Colon (tissue), 2 donors: ENCODE measurements at regions not wholly inside any gene's neighbourhood (a gene's known extent, or its start where the extent isn't known, plus 50 kb on each side); places are given as distances from the start of the nearest gene placed in this dataset.

Experiments used
- FAIRE-seq: peaks from 2 replicates; lab custom pipeline; 2012; peaks lifted over from hg19 to GRCh38; lab: Jason Lieb, UNC
- donor health status: control.
- donor health status: control.

- no peak for FAIRE-seq
Observed at GRCh38 chr15:94769089-94769488, 537.7 kb downstream of the MCTP2 start.

DNA sequence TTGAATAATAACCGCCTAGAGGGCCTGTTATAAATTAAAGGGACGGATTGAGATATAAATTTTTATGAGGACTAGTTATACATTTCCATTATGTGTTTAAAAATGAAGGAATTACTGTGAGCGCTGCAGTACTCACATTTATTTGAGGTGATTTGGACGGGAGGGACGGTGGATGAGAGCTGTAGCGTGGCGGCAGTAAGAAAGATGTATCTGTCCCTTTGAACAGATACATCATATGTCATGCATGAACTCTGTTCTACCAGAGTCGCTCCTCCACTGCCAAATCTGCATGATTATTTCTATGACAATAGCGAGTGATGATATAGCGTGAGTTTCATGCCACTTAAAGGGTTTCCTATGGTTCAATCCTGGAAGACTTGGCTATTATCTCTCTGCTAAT is 538.8 kb downstream of the MCTP2 start:
- no peak for FAIRE-seq

- no peak for FAIRE-seq
Observed at GRCh38 chr15:94777037-94777436, 545.7 kb downstream of the MCTP2 start.

GRCh38 chr15:94778840-94779239 is 547.5 kb downstream of the MCTP2 start:
- FAIRE-seq, result no peak

GRCh38 chr15:94780166-94780565 is 548.8 kb downstream of the MCTP2 start:
- FAIRE-seq, result no peak

DNA sequence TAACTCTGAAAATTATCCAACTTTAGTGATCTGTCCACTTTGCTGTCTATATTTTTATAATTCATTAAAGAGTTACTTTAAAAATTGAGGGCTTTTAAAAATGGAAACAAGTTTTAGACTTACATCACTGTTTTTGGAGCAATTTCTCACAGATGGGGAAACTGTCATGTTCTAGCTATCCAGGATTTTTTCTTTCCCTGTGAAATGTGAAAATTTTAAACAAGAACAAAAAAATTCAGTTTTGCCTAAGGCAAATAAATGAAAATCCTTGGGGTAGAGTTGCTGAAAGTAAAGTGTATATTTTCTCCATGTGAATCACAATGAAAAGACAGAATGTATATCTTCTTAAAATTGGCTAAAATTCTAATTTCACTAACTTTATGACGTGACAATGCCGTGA is 553.7 kb downstream of the MCTP2 start:
- FAIRE-seq, result no peak

GRCh38 chr15:94791008-94791407 is 559.6 kb downstream of the MCTP2 start:
- no peak for FAIRE-seq

DNA sequence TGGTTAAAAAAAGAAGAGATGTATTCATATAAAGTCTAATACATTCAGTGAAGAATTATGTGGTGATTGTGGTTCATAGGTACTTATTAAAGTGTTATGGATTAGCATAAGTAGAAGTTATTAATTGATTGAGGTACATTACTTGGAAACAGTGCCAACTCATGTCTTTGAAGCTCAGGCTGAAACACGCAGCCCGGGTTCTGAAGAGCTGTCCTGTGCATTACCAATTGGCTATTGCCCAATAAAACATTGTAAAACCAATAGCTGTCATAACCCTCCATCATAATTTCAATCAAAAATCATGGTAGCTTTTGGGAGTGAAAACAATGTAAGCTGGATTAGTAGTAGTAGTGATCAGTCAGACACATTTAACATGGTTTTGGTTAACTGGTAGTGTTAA is 560.1 kb downstream of the MCTP2 start:
- FAIRE-seq, result no peak

DNA sequence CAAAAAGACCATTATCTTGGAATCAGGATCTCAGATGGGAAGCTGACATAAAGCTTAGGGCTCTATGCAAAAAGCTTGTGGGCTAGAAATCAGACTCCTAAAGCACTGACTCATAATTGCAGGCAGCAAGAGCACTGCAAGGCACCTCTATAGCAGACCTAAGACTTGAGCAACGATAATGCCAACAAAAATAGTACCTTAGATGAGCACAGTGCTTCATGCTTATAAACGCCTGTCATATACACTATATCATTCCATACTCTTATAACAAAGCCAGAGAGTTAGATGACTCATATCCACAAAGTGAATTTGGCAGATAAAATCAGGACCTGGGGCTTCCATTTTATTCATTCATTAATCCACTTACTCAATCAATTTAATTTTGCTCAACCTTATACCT is 560.8 kb downstream of the MCTP2 start:
- no peak for FAIRE-seq

DNA sequence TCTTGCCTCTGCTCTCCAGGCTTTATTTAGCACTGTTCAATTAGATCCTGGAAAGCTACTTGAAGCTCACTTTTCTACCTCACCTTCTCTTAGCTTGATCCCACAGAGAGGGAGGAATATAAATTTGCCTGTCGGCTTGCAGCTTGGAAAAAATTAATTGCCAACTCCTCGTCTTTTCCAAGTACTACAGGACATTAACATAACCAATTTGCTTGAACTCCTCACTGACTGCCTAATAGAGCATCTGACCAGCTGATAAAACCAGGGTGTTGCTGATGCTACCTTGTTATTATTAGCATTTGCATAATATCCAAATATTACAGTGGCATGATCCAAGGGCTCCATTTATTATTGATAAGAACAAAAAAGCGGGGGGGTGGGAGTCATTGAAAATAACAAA is 561.8 kb downstream of the MCTP2 start:
- FAIRE-seq, result no peak

GRCh38 chr15:94793641-94794040 is 562.3 kb downstream of the MCTP2 start:
- no peak for FAIRE-seq

DNA sequence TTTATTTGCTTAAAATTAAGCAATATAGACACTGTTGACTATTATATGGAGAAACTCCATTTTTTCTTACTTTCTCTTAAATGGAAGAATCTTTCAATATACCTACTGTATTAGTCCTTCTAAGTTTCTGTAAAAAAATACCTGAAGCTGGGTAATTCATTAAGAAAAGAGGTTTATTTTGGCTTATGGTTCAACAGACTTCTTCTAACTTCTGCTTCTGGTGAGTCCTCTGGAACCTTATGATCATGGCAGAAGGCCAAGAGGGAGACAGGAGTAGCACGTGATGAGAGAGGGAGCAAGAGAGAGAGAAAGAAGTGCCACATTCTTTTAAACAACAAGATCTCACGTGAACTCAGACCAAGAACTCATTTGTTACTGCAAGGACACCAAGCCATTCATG is 573.3 kb downstream of the MCTP2 start:
- FAIRE-seq, result no peak

- FAIRE-seq, result no peak
Observed at GRCh38 chr15:94815110-94815731, 583.9 kb downstream of the MCTP2 start.

DNA sequence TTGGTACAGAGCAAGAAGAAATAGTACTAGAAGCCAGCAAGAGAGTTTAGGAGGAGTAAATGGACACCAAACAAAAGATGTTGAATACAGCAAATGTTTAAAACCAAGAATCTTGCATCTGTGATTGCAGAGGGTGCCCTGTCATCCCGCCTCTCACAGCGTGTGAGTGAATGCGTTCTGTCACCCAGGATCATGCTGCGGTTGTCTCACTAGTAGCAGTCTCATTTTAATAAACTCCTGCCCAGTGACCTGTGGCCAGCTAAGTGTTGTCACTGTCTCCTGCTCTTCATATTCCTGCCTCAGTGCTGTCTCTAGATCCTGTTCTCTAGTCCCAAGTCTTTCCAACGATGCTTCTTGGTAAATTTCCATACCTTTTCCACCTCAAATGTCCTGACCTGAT is 584.6 kb downstream of the MCTP2 start:
- no peak for FAIRE-seq

DNA sequence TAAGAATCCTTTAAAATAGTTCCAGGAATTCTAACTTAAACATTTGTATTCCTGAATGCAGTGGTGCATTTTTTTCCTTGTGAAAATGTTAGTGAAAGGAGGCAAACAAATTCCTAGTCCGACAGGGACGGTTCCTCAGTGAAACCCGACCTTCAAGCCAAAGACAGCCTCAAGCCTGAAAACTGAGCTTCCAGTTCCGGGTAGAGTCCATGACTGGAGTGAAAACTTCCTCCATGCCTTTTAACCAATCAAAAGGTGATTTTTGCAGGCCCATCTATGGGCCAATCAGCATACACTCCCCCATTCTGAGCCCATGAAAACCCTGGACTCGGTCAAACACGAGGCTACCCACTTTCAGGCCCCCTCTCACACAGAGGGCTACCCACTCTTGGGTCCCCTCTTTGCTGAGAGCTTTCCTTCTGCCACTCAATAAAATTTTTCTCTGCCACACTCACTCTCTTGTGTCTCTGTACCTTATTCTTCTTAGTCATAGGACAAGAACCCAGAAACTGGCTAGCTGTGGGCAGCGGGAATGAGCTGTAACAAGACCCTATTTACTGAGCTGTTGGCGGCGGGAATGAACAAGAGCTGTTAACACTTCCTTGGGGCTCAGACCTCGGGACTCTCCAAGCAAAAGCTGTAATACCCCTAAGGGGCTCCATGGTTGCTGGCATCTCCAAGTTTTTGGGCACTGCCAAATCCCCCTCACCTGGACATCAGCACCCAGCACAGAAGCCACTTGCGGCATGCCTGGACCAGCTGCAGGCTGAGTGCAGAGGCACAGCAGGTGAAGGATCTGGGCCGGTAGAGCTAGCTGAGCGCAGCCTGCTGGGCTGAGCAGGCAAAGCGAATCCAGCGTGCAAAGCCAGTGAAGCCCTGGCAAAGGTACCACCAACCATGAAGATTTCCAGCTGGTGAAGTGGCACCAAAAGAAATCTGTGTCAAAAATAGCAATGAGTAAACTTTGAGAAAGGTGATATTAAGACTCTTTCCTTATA is 598.8 kb downstream of the MCTP2 start:
- no peak for FAIRE-seq

DNA sequence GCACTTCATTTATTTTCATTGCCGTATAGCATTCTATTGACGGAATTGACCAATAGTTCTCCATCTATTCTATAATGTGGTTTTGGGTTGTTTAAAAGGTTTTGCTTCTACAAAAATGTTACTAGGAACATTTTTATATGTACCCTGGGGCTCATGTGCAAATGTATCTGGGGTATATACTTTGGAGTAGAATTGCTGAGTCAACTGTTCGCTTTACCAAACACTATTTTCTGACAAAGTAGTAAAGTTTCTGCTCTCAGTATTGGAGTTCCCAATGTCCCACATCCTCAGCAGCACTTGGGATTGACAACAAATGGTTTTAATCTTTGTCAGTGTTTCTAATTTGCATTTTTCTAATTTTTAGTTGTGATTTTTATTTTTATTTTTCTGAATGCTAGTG is 602.6 kb downstream of the MCTP2 start:
- FAIRE-seq, result no peak

GRCh38 chr15:94834494-94834893 is 603.1 kb downstream of the MCTP2 start:
- no peak for FAIRE-seq

- no peak for FAIRE-seq
Observed at GRCh38 chr15:94838281-94838680, 606.9 kb downstream of the MCTP2 start.

DNA sequence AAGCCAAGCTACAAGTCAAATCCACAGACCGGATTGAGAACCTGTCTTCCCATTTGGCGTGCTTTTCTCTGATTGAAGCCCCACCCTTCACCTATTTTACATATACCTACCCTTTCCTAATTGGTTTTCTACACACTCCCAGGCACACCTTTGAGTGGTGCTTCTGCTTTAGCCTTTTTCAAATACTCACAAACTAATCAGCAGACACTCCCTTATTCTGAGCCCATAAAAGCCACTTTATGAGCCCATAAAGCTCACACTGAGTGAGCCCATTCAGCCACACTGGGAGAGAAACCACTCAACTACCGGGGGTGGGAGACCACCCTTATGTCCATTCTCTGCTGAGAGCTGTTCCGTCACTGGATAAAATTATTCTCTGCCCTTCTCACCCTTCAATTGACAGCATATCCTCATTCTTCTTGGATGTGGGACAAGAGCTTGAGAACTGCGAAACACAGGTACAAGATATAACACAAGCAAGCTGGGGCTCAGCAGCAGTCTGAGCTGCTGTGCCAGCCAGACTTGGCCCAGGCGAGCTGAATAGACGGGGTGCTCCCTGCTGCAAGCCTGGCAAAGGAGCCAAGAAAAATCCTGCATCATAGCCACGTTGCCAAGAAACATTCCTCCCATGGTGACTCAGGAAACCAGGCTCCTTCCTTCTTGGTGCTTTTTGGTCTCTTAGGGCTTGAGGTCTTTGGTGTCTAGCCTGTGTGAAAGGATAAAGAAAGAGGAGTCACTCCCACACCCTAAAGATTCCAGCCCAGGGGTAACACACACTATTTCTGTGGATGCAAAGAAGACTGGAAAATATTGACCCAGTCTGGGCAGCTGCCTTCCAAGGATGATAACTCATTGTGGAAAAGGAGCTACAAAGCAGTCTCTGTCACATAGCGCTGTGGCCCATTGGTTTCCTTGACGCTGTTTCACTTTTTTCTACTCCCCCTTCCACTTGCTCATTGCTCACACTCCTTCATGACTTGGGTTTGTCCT is 609.7 kb downstream of the MCTP2 start:
- no peak for FAIRE-seq

DNA sequence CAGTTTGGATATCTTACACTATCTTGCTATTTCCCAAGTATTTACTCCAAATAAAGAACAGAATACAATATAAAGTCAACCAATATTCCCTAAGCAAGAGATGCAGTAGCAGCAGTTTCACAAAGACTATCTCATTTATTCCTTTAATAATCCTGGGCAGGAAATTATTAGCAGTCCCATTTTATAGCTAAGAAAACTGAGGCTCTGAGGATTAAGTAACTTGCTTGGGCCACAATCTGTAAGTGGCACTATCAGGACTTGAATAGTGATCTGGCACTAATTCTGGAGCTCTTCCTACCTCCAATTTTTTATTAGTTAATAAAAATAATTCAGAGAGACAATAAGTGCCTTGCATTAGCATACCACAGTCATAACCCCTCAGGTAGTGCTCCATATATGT is 611.7 kb downstream of the MCTP2 start:
- FAIRE-seq, result no peak

- no peak for FAIRE-seq
Observed at GRCh38 chr15:94844198-94844537, 612.8 kb downstream of the MCTP2 start.
